Upper lobe of left lung (tissue), 6 donors: ENCODE measurements at regions not wholly inside any gene's neighbourhood (a gene's known extent, or its start where the extent isn't known, plus 50 kb on each side); places are given as distances from the start of the nearest gene placed in this dataset.
A peak's percentile ranks its signal among the peaks of the same experiment; 100 is the strongest.
"Not testable (repeated sequence)": the region's sequence is repeated elsewhere in the genome, so short reads cannot be mapped to it uniquely, and the experiment has no call there.

Experiments used
- ATAC-seq, 2 donors: fragments of 200-7000 bp; cut with Tn5 transposase; one replicate each; pipeline ENCODE4 v1.9.1; 2022; ENCODE audit warnings: mild to moderate bottlenecking in 2 of 2, moderate library complexity in 2 of 2; ENCODE audit not compliant: low FRiP score in 2 of 2
- DNase-seq, 2 donors: peaks; one replicate each; pipeline ENCODE4 v3.0.0-alpha.2; 2019 to 2020
- H3K27ac ChIP-seq, 4 donors: fragments of 200-600 bp; sonication (generic); one replicate each; pipeline ENCODE4 v1.5.1; 2016 to 2019
- H3K27me3 ChIP-seq, 4 donors: fragments of 200-600 bp; sonication (generic); one replicate each; pipeline ENCODE4 v1.5.1; 2017 to 2019
- H3K36me3 ChIP-seq, 4 donors: fragments of 200-600 bp; sonication (generic); one replicate each; pipeline ENCODE4 v1.5.1; 2016 to 2019
- H3K4me1 ChIP-seq, 4 donors: fragments of 200-600 bp; sonication (generic); one replicate each; pipeline ENCODE4 v1.5.1; 2018 to 2019
- H3K4me3 ChIP-seq, 4 donors: fragments of 200-600 bp; sonication (generic); one replicate each; pipeline ENCODE4 v1.5.1; 2017 to 2019; ENCODE audit warnings: mild to moderate bottlenecking in 2 of 4, moderate library complexity in 1 of 4
- H3K9me3 ChIP-seq, 4 donors: fragments of 200-600 bp; sonication (generic); one replicate each; pipeline ENCODE4 v1.5.1; 2018 to 2019
- CTCF ChIP-seq, 6 experiments: fragments of 450-650 bp in 4 of 6; fragments of 200-600 bp in 2 of 6; sonication (generic) in 2 of 6; IDR thresholded peaks; one replicate each; pipeline ENCODE4 v1.5.1; 2016 to 2019; ENCODE audit warnings: antibody characterized with exemption in 6 of 6
- EP300 ChIP-seq, 4 donors: sonication (generic); formaldehyde crosslinking; IDR thresholded peaks; one replicate each; pipeline ENCODE4 v1.5.1; 2017; ENCODE audit warnings: antibody characterized with exemption in 4 of 4, control low read depth in 2 of 4
- POLR2A ChIP-seq, 4 donors: fragments of 450-650 bp; IDR thresholded peaks; one replicate each; pipeline ENCODE4 v1.5.1; 2016 to 2017; ENCODE audit warnings: antibody characterized with exemption in 4 of 4, mild to moderate bottlenecking in 2 of 4
- POLR2AphosphoS5 ChIP-seq, 2 donors: sonication (generic); formaldehyde crosslinking; IDR thresholded peaks; one replicate each; pipeline ENCODE4 v1.5.1; 2017; ENCODE audit warnings: antibody characterized with exemption in 2 of 2
- WGBS, 2 donors: methylation state at CpG; one replicate each; pipeline ENCODE4 v1.1.5; 2017 to 2018; 5-methylcytosine and 5-hydroxymethylcytosine counted together
- donor health status: DM: no; HTN: no; CAD: no; lungs with moderate emphysema.
- donor health status: DM: no; HTN: yes; CAD: no; lungs with severe emphysema.

DNA sequence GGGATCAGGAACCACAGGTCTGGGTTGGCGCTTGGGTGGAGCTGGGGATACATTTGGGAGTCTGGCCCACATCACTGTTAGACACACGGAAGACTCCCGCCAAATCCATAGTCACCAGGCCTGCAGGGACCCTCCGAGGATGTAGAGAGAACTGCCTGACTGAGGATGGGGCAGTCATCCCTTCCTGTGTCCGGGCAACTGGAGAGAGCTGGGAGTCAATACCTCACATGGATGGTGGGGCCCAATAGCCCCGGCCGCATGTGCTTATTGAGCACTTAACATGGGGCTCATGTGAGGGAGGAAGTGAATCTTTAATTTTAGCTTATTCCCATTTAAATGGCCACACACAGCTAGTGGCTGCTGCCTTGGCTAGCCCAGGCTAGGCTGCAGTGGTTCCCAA lies 124.5 kb downstream of the TLR5 start:
- DNase-seq: no peak
- H3K9me3 ChIP-seq: no peaks in the 10 kb centered on the region
- H3K4me3 ChIP-seq: no peak overlapping the region
- peak overlapping the region in 2 of 4 donors; percentile 55 to 80 for H3K27ac ChIP-seq
- no peak for ATAC-seq
- TF ChIP-seq POLR2AphosphoS5 (IDR thresholded peaks at IDR 0.05): no peak
- TF ChIP-seq CTCF (IDR thresholded peaks at IDR 0.05): no peak
- no peak for TF ChIP-seq EP300 (IDR thresholded peaks at IDR 0.05)
- no peak for TF ChIP-seq POLR2A (IDR thresholded peaks at IDR 0.05)
- H3K4me1 ChIP-seq: peaks cover 13 to 24% (median 17%) of the 10 kb centered on the region in 4 donors
- H3K36me3 ChIP-seq: no peaks in the 10 kb centered on the region
- 92 to 94% methylated on average over 2 to 7 of the region's 7 CpGs for WGBS, 2 donors
- H3K27me3 ChIP-seq: no peaks in the 10 kb centered on the region

- Histone ChIP-seq H3K9me3 (no peaks in the 10 kb centered on the region), H3K4me1 (peaks cover 14 to 26% (median 21%) of the 10 kb centered on the region in 4 donors), H3K27ac (no peak overlapping the region), H3K36me3 (no peaks in the 10 kb centered on the region), H3K27me3 (no peaks in the 10 kb centered on the region), H3K4me3 (no peak overlapping the region)
- no peak for DNase-seq
- TF ChIP-seq POLR2AphosphoS5 (IDR thresholded peaks at IDR 0.05): no peak
- no peak for TF ChIP-seq CTCF (IDR thresholded peaks at IDR 0.05)
- no peak for TF ChIP-seq EP300 (IDR thresholded peaks at IDR 0.05)
- ATAC-seq: no peak
These were observed 123.8 kb downstream of the TLR5 start for GRCh38 chr1:223019256-223019655.

DNA sequence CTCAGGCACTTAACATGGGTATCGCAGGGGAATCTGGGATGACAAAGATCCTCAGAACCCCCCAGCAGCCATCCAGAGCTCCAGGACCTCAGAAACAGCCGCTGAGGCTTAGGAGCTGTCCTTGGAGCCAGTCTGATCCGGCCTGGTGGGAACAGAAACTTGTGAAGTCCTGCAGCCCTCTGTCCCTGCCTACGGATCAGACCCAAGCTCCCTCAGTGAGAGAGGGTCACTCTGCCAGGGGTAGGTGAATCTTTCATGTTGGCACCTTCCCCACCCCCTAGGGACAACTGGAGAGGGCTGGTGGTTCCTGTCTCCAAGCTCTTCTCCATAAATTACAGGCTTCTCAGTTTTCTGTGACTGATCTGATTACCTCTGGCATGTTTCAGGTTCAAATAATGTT lies 122.3 kb downstream of the TLR5 start:
- Histone ChIP-seq H3K27ac (peak overlapping the region in 2 of 4 donors; percentile 35 to 76), H3K27me3 (no peaks in the 10 kb centered on the region), H3K9me3 (no peaks in the 10 kb centered on the region), H3K4me1 (peaks cover 14 to 26% (median 21%) of the 10 kb centered on the region in 4 donors), H3K36me3 (no peaks in the 10 kb centered on the region), H3K4me3 (no peak overlapping the region)
- TF ChIP-seq EP300 (IDR thresholded peaks at IDR 0.05) (no peak), POLR2AphosphoS5 (IDR thresholded peaks at IDR 0.05) (no peak), CTCF (IDR thresholded peaks at IDR 0.05) (no peak), POLR2A (IDR thresholded peaks at IDR 0.05) (no peak)
- no peak for DNase-seq
- no peak for ATAC-seq
- 92 to 100% methylated on average over 2 to 4 of the region's 4 CpGs for WGBS, 2 donors

DNA sequence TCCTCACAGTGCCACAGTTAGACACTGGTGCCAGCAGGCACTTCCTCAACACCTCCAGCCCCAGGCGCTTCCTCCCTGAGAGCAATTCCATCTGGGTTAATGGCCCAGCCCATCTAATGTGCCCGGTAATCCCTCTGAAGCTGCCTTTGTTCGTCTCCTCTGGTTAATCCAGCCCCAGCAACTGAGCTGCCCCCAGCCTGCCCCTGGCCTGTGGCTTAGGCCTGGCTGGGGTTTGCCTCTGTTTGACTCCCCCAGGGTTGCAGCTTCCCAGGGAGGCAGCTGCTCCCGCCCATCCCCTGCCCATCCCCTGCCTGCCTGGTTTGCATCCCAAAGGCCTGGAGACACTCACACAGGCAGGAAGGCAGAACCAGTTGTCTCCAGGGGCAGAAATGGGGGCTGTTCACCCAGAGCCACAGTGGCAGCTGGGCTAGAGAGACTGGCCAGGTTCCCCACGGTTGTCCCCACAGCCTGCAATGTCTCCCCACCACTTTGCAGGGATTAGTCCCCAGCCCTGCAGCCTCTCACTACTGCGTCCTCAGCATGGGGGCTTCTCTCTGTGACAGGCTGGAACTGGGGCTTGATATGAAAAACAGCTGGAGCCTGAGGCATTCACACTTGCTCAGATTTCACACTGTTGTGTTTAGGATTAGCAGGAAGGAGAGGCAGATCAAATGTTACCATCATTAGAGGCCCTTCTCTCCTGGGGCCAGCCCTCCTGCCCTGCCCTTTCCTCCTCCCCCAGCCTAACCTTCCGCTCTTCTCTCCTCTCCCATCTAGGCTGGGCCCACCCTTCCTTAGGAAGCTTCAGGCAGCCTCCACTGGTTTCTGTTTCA lies 120.2 kb downstream of the TLR5 start:
- no peak for DNase-seq
- 53 to 75% methylated on average over 5 to 7 of the region's 7 CpGs for WGBS, 2 donors
- Histone ChIP-seq H3K36me3 (no peaks in the 10 kb centered on the region), H3K27me3 (no peaks in the 10 kb centered on the region), H3K27ac (peak overlapping the region; percentile 40 to 76 (median 50)), H3K9me3 (no peaks in the 10 kb centered on the region), H3K4me1 (peaks cover 10 to 20% (median 15%) of the 10 kb centered on the region in 4 donors), H3K4me3 (no peak overlapping the region)
- TF ChIP-seq EP300 (IDR thresholded peaks at IDR 0.05): no peak
- peak in 1 of 2 donors; percentile 48 for TF ChIP-seq POLR2AphosphoS5 (IDR thresholded peaks at IDR 0.05)
- peak; percentile 14 to 67 for ATAC-seq

- no peaks in the 10 kb centered on the region for H3K27me3 ChIP-seq
- H3K36me3 ChIP-seq: no peaks in the 10 kb centered on the region
- H3K9me3 ChIP-seq: no peaks in the 10 kb centered on the region
- H3K27ac ChIP-seq: peak overlapping the region in 1 of 4 donors; percentile 76
- no peak for ATAC-seq
- WGBS, 2 donors: 88 to 93% methylated on average over 7 of the region's 7 CpGs
- no peak for TF ChIP-seq EP300 (IDR thresholded peaks at IDR 0.05)
- TF ChIP-seq CTCF (IDR thresholded peaks at IDR 0.05): no peak
- TF ChIP-seq POLR2AphosphoS5 (IDR thresholded peaks at IDR 0.05): no peak
- TF ChIP-seq POLR2A (IDR thresholded peaks at IDR 0.05): no peak
- no peak overlapping the region for H3K4me3 ChIP-seq
- peaks cover 10 to 20% (median 15%) of the 10 kb centered on the region in 4 donors for H3K4me1 ChIP-seq
- no peak for DNase-seq
These were observed 119.2 kb downstream of the TLR5 start for GRCh38 chr1:223023863-223024262.

DNA sequence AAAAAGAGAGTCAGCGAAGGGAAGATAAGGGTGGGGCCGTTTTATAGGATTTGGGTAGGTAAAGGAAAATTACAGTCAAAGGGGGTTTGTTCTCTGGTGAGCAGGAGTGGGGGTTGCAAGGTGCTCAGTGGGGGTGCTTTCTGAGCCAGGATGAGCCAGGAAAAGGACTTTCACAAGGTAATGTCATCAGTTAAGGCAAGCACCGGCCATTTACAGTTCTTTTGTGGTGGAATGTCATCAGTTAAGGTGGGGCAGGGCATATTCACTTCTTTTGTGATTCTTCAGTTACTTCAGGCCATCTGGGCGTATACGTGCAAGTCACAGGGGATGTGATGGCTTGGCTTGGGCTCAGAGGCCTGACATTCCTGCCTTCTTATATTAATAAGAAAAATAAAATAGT lies 118.6 kb downstream of the TLR5 start:
- not testable (repeated sequence) for H3K4me3 ChIP-seq, H3K27me3 ChIP-seq, DNase-seq, H3K9me3 ChIP-seq, ATAC-seq, H3K36me3 ChIP-seq
- Histone ChIP-seq H3K4me1 (peaks cover 10 to 20% (median 15%) of the 10 kb centered on the region in 4 donors), H3K27ac (peak overlapping the region in 1 of 4 donors; percentile 76)
- WGBS, 2 donors: 93 to 97% methylated on average over 3 to 4 of the region's 5 CpGs

GRCh38 chr1:223025190-223025734 lies 117.8 kb downstream of the TLR5 start:
- H3K4me3 ChIP-seq, H3K9me3 ChIP-seq, ATAC-seq, DNase-seq, H3K27me3 ChIP-seq, H3K36me3 ChIP-seq: not testable (repeated sequence)
- 54 to 75% methylated on average over 4 of the region's 4 CpGs for WGBS, 2 donors
- peak overlapping the region in 2 of 4 donors; percentile 53 to 66 for H3K27ac ChIP-seq
- peaks cover 10 to 20% (median 15%) of the 10 kb centered on the region in 4 donors for H3K4me1 ChIP-seq

- not testable (repeated sequence) for H3K4me3 ChIP-seq, ATAC-seq, H3K9me3 ChIP-seq, H3K27me3 ChIP-seq, H3K36me3 ChIP-seq, DNase-seq
- WGBS, 2 donors: 43 to 54% methylated on average over 5 of the region's 5 CpGs
- peak overlapping the region in 1 of 4 donors; percentile 61 for H3K27ac ChIP-seq
- H3K4me1 ChIP-seq: peaks cover 5 to 20% (median 15%) of the 10 kb centered on the region in 4 donors
These were observed 116.4 kb downstream of the TLR5 start for GRCh38 chr1:223026639-223027038.
